GM10266 (cell line): ENCODE measurements at regions not wholly inside any gene's neighbourhood (a gene's known extent, or its start where the extent isn't known, plus 50 kb on each side); places are given as distances from the start of the nearest gene placed in this dataset.

ENCODE experiments used
- DNase-seq: peaks from one replicate; pipeline ENCODE4 v3.0.0; 2012; ENCODE audit errors: extremely low spot score
- TF ChIP-seq, protein P1 (sequence below): IDR thresholded peaks from 2 replicates; pipeline ENCODE4 v1.5.1; 2012; ENCODE audit warnings: mild to moderate bottlenecking, low read depth; ENCODE audit not compliant: control insufficient read depth, insufficient read depth; ENCODE audit errors: missing control alignments

DNA sequence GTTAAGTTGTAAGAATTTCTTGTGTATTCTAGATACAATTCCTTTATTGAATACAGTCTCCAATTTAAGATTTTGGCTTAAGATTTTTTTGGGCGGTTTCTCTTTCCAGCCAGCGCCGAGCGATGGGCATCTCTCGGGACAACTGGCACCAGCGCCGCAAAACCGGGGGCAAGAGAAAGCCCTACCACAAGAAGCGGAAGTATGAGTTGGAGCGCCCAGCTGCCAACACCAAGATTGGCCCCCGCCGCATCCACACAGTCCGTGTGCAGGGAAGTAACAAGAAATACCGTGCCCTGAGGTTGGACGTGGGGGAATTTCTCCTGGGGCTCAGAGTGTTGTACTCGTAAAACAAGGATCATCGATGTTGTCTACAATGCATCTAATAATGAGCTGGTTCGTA is 278.7 kb upstream of the TARS1 start:
- TF ChIP-seq, protein P1, sequence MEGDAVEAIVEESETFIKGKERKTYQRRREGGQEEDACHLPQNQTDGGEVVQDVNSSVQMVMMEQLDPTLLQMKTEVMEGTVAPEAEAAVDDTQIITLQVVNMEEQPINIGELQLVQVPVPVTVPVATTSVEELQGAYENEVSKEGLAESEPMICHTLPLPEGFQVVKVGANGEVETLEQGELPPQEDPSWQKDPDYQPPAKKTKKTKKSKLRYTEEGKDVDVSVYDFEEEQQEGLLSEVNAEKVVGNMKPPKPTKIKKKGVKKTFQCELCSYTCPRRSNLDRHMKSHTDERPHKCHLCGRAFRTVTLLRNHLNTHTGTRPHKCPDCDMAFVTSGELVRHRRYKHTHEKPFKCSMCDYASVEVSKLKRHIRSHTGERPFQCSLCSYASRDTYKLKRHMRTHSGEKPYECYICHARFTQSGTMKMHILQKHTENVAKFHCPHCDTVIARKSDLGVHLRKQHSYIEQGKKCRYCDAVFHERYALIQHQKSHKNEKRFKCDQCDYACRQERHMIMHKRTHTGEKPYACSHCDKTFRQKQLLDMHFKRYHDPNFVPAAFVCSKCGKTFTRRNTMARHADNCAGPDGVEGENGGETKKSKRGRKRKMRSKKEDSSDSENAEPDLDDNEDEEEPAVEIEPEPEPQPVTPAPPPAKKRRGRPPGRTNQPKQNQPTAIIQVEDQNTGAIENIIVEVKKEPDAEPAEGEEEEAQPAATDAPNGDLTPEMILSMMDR, result no peak
- DNase-seq, result no peak

DNA sequence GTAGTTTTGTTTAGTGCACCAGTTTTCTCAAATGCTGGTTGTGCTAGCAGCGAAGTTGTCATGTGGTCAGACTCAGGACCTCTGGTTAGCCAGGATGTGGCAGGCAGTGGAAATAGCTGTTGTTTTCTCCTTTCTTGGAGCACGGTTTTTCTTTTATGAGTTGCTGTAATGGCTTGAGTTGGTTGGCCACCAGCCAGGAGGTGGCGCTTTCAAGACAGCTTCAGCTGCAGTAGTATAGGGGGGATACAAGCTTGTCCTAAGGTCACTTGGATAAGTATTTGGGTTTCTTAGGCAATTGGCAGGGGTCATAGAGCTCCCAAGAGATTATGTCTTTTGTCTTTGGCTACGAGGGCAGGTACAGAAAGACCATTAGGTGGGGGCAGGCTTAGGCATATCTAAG is 274.2 kb upstream of the TARS1 start:
- TF ChIP-seq, protein P1, result no peak

DNA sequence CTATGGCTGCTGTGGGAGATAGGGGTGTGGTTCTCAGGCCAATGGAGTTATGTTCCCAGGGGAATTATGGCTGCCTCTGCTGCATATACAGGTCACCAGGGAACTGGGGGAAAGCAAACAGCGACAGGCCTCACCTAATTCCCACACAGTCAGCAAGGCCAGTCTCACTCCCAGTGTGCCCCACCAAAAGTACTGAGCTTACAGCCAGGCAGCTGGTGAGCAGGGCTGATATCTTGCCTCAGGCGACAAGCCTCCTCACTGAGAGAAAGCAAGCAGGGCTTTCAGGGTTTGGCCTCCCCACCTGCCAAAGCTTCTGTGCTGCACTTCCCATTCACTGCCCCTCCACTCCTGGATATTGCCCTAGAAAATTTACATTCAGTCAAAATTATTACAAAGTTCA is 273.8 kb upstream of the TARS1 start:
- TF ChIP-seq, protein P1, result no peak
- no peak for DNase-seq

More for the DNA sequence above, 274.2 kb upstream of the TARS1 start:
- no peak for DNase-seq

DNA sequence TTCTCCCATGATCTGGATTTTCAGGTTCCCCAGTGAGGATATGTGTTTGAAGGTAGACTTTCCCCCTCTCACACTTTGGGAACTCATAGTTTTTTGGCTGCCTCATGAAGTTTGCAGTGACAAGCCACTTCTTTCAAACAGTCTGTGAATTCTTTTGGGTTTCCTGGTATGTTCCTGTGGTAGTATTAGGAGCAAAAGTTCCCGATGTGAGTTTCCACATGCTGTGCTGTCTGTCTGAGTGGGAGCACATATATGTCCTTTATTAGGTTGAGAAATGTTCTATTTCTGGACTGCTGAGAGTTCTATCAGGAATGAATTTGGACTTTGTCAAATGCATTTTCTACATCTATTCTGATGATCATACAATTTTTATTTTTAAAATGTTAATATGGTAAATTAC is 273.2 kb upstream of the TARS1 start:
- no peak for DNase-seq
- TF ChIP-seq, protein P1, result no peak

DNA sequence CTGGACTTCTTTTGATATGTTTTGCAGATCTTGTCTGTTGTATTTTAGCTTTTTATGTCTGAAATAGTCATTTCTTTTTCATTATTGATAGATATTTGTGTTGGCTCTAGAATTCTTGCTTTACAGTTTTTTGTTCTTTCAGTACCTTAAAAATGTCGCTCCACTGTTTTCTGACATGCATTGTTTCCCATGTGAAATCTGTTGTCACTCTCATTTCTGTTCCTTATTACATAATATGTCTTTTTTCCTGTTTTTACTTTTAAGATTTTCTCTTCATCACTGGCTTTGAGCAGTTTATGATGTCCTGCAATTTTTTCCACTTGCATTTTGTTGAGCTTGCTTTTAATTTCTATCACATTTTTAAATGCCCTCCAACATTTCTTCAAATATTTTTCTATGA is 270.4 kb upstream of the TARS1 start:
- DNase-seq, result no peak
- TF ChIP-seq, protein P1, result no peak

DNA sequence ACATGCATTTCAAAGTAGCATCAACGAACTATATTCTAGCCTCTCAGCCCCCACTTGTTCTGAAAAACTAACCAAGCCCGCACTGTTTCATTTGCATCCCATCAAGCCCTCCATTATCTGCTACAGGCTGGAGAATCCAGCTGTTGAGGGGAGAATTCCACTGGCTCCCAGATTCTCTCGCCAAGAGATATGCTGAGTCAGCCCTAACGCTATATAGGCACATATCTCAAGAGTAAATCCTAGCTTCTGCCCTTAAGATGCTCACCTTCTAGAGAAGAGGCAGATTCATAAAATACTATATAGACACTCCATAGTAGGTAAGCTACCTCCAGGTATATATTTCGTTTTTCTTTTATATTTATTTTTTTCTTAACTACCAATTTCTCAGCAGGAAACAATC is 266.4 kb upstream of the TARS1 start:
- TF ChIP-seq, protein P1, result no peak
- DNase-seq, result no peak

DNA sequence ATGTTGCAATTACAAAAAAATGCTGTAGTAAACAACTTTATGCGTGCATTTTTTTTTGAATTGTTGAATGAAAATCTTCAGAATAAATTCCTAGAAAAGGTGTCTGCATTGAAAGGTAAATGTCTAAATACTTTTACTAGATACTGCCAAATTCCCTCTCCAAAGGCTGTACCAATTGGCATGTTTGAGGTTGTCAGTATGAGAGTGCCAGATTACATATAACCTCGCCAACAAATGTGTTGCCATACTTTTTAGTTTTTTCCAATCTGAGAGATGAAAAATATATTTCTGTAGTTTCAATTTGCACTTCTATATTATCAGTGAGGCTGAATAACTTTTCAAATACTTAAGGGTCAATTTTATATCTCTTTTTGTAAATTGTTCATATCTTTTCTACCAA is 261.5 kb upstream of the TARS1 start:
- no peak for DNase-seq
- TF ChIP-seq, protein P1, result no peak
